ENCODE measurements at regions not wholly inside any gene's neighbourhood (a gene's known extent, or its start where the extent isn't known, plus 50 kb on each side); places are given as distances from the start of the nearest gene placed in this dataset.
"Not testable (repeated sequence)": the region's sequence is repeated elsewhere in the genome, so short reads cannot be mapped to it uniquely, and the experiment has no call there.

DNA sequence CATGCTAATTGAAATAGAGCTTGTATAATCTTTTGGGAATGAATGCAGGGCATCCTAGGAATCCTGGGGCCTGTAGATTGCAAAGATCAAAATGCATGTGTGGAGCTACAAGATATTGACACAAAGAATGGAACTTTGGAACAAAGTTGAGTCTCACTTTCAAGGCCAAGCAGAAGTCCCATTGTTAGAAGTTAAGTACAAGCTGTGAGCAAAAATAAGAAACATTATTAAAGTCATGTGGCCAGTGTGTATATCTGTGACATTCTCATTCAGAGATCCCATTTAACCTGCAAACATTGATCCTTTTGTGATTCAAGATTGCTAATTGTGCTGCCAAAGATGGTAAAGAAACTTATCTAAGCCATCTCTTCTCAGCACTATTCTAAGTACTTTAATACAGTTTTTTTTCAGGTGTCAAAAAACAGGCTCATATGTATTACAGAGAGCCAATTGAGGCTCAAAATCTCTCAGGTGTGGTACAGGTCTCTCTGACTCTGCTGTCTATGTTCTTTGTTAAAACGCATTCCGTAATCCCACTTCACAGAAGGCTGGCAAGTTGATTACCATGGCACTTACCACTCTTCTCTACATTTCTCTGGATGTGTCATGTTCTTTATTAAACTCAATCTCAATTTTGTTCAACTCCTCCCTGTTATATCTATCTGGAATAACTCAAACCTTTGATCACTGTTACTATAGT lies 704.4 kb upstream of the NEGR1 start:
- H3K4me1 Mint-ChIP-seq: no peaks in the 10 kb centered on the region
- no peak overlapping the region for H3K4me3 Mint-ChIP-seq

DNA sequence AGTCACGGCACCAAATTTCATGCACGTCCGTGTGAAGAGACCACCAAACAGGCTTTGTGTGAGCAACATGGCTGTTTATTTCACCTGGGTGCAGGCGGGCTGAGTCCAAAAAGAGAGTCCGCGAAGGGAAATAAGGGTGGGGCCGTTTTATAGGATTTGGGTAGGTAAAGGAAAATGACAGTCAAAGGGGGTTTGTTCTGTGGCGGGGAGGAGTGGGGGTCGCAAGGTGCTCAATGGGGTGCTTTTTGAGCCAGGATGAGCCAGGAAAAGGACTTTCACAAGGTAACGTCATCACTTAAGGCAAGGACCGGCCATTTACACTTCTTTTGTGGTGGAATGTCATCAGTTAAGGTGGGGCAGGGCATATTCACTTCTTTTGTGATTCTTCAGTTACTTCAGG lies 702.7 kb upstream of the NEGR1 start:
- not testable (repeated sequence) for H3K9me3 ChIP-seq (ENCODE audit: control insufficient read depth, low read length, poor library complexity, severe bottlenecking); H3K27me3 Mint-ChIP-seq; H3K36me3 Mint-ChIP-seq (ENCODE audit: low read depth); H3K4me1 Mint-ChIP-seq; ATAC-seq; H3K4me3 Mint-ChIP-seq; DNase-seq; H3K27ac Mint-ChIP-seq

More for the DNA sequence above, 704.4 kb upstream of the NEGR1 start:
- Mint-ChIP-seq H3K27me3 (no peaks in the 10 kb centered on the region), H3K36me3 (ENCODE audit: low read depth) (no peaks in the 10 kb centered on the region), H3K27ac (no peak overlapping the region)
- ATAC-seq (no peak), DNase-seq (no peak)
- no peaks in the 10 kb centered on the region for H3K9me3 ChIP-seq (ENCODE audit: control insufficient read depth, low read length, poor library complexity, severe bottlenecking)

GRCh38 chr1:72983011-72983410 lies 700.7 kb upstream of the NEGR1 start:
- ATAC-seq; H3K27ac Mint-ChIP-seq; H3K4me3 Mint-ChIP-seq; H3K4me1 Mint-ChIP-seq; H3K27me3 Mint-ChIP-seq; DNase-seq; H3K9me3 ChIP-seq (ENCODE audit: control insufficient read depth, low read length, poor library complexity, severe bottlenecking); H3K36me3 Mint-ChIP-seq (ENCODE audit: low read depth): not testable (repeated sequence)

DNA sequence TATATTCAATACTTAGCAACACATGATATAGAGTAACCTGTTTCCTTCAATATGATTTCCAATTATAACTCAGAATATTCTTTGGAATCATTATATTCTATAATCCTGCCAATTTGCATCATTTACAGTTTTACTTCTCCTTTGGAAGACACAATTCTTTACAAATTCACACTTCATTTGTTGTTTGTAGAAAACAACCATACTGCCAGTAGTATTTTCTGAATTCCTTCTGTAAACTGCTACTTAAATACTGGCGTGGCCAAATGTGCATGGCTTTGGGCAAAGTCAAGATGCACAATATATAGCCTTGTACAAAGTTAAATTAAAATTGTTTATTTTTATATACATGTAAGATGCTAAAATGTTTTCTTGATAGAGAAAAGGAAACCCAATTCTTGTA lies 687.1 kb upstream of the NEGR1 start:
- H3K9me3 ChIP-seq (ENCODE audit: control insufficient read depth, low read length, poor library complexity, severe bottlenecking): no peaks in the 10 kb centered on the region
- DNase-seq: no peak
- no peaks in the 10 kb centered on the region for H3K4me1 Mint-ChIP-seq
- H3K27ac Mint-ChIP-seq: no peak overlapping the region
- H3K27me3 Mint-ChIP-seq: no peaks in the 10 kb centered on the region
- no peaks in the 10 kb centered on the region for H3K36me3 Mint-ChIP-seq (ENCODE audit: low read depth)
- ATAC-seq: no peak
- no peak overlapping the region for H3K4me3 Mint-ChIP-seq

DNA sequence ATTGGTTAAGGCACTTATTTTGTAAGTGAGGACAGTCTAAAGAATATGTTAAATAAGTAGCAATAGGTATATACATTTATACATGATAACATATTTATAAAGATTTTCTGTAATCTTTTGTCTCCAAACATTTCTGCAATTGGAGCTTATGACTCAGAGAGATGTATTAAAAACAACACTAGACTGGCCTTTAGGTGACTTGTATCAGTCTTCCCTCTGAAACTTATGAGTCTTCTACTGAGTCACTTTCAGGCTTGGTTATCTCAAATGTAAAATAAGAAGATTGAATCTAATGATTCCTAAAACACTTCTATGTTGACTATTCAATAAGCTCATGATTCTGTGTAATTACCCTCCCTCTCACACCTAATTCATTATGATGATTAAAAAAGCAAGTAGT lies 672.6 kb upstream of the NEGR1 start:
- ATAC-seq (no peak), DNase-seq (no peak)
- no peak overlapping the region for H3K4me3 Mint-ChIP-seq
- no peak overlapping the region for H3K27ac Mint-ChIP-seq
- H3K36me3 Mint-ChIP-seq (ENCODE audit: low read depth): no peaks in the 10 kb centered on the region
- no peaks in the 10 kb centered on the region for H3K4me1 Mint-ChIP-seq
- no peaks in the 10 kb centered on the region for H3K27me3 Mint-ChIP-seq
- H3K9me3 ChIP-seq (ENCODE audit: control insufficient read depth, low read length, poor library complexity, severe bottlenecking): no peaks in the 10 kb centered on the region

- not testable (repeated sequence) for H3K4me1 Mint-ChIP-seq; H3K36me3 Mint-ChIP-seq (ENCODE audit: low read depth); ATAC-seq; H3K27ac Mint-ChIP-seq; H3K27me3 Mint-ChIP-seq; H3K9me3 ChIP-seq (ENCODE audit: control insufficient read depth, low read length, poor library complexity, severe bottlenecking); H3K4me3 Mint-ChIP-seq; DNase-seq
Observed at GRCh38 chr1:72950900-72951299, 668.6 kb upstream of the NEGR1 start.

GRCh38 chr1:72946903-72947499 lies 664.7 kb upstream of the NEGR1 start:
- no peak for ATAC-seq
- DNase-seq: no peak
- Mint-ChIP-seq H3K4me3 (no peak overlapping the region), H3K27me3 (no peaks in the 10 kb centered on the region), H3K27ac (no peak overlapping the region), H3K4me1 (no peaks in the 10 kb centered on the region), H3K36me3 (ENCODE audit: low read depth) (no peaks in the 10 kb centered on the region)
- no peaks in the 10 kb centered on the region for H3K9me3 ChIP-seq (ENCODE audit: control insufficient read depth, low read length, poor library complexity, severe bottlenecking)

GRCh38 chr1:72942008-72942407 lies 659.7 kb upstream of the NEGR1 start:
- Mint-ChIP-seq H3K27ac (no peak overlapping the region), H3K4me1 (no peaks in the 10 kb centered on the region), H3K27me3 (no peaks in the 10 kb centered on the region), H3K36me3 (ENCODE audit: low read depth) (no peaks in the 10 kb centered on the region), H3K4me3 (no peak overlapping the region)
- peaks cover 3% of the 10 kb centered on the region for H3K9me3 ChIP-seq (ENCODE audit: control insufficient read depth, low read length, poor library complexity, severe bottlenecking)
- DNase-seq (no peak), ATAC-seq (no peak)

- peaks cover 3% of the 10 kb centered on the region for H3K9me3 ChIP-seq (ENCODE audit: control insufficient read depth, low read length, poor library complexity, severe bottlenecking)
- ATAC-seq (no peak), DNase-seq (no peak)
- no peaks in the 10 kb centered on the region for H3K4me1 Mint-ChIP-seq
- no peaks in the 10 kb centered on the region for H3K36me3 Mint-ChIP-seq (ENCODE audit: low read depth)
- no peak overlapping the region for H3K4me3 Mint-ChIP-seq
- no peaks in the 10 kb centered on the region for H3K27me3 Mint-ChIP-seq
- H3K27ac Mint-ChIP-seq: no peak overlapping the region
Observed at GRCh38 chr1:72938408-72938807, 656.1 kb upstream of the NEGR1 start.

- DNase-seq (no peak), ATAC-seq (no peak)
- Mint-ChIP-seq H3K36me3 (ENCODE audit: low read depth) (no peaks in the 10 kb centered on the region), H3K4me1 (no peaks in the 10 kb centered on the region), H3K27ac (no peak overlapping the region), H3K27me3 (no peaks in the 10 kb centered on the region), H3K4me3 (no peak overlapping the region)
- peaks cover 3% of the 10 kb centered on the region for H3K9me3 ChIP-seq (ENCODE audit: control insufficient read depth, low read length, poor library complexity, severe bottlenecking)
Observed at GRCh38 chr1:72937905-72938304, 655.6 kb upstream of the NEGR1 start.

- Mint-ChIP-seq H3K4me3 (no peak overlapping the region), H3K27ac (no peak overlapping the region), H3K36me3 (ENCODE audit: low read depth) (no peaks in the 10 kb centered on the region), H3K27me3 (no peaks in the 10 kb centered on the region), H3K4me1 (no peaks in the 10 kb centered on the region)
- H3K9me3 ChIP-seq (ENCODE audit: control insufficient read depth, low read length, poor library complexity, severe bottlenecking): peaks cover 3% of the 10 kb centered on the region
- DNase-seq: no peak
- no peak for ATAC-seq
Observed at GRCh38 chr1:72936942-72937341, 654.6 kb upstream of the NEGR1 start.

DNA sequence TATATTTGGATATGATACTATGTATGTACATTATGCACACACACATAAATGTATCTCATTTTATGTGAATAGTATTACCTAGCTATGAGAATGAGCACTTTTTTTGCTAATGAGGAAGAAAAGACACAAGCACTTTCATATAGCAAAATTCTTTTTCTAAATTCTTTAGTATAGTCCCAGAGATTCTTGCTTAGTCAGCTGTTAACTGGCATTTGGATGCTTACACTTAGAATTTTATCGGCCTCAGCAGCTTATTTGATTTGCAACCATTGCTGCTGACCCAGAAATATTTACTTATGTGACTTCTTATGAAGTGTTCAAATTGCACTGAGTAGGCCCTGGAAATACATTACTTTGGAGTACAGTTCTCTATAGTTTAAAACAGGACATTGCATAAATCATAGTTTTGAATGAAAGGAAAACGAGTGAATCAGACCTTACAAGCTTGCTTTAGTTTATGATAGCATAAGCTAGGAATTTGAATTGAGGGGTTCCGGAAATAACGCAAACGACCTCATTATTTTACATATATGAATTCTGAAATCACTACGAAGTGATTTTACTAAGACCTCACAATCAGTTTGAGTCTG lies 653.9 kb upstream of the NEGR1 start:
- DNase-seq (no peak), ATAC-seq (no peak)
- H3K9me3 ChIP-seq (ENCODE audit: control insufficient read depth, low read length, poor library complexity, severe bottlenecking): peaks cover 3% of the 10 kb centered on the region
- Mint-ChIP-seq H3K4me1 (no peaks in the 10 kb centered on the region), H3K27me3 (no peaks in the 10 kb centered on the region), H3K36me3 (ENCODE audit: low read depth) (no peaks in the 10 kb centered on the region), H3K4me3 (no peak overlapping the region), H3K27ac (no peak overlapping the region)

DNA sequence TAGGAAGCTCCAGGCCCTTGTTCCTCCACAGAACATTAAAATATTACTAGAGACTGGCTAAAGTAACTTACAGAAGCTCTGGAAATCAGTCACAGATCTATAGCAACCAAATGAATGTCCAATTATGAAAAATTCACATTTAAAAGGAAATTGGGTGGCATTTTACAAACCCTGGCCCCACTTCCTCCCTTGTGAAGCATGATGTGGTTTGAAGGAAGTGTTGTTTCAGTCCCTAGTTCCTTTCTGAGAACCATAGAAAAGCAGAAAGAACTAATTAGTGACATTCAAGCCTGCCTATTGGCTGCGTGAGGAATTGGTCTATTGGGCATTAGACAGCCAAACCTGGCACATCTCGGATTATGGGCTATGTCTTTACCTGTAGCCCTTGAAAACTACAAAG lies 649.7 kb upstream of the NEGR1 start:
- no peak overlapping the region for H3K27ac Mint-ChIP-seq
- no peaks in the 10 kb centered on the region for H3K27me3 Mint-ChIP-seq
- H3K36me3 Mint-ChIP-seq (ENCODE audit: low read depth): no peaks in the 10 kb centered on the region
- no peak overlapping the region for H3K4me3 Mint-ChIP-seq
- no peak for ATAC-seq
- no peak for DNase-seq
- H3K4me1 Mint-ChIP-seq: no peaks in the 10 kb centered on the region
- H3K9me3 ChIP-seq (ENCODE audit: control insufficient read depth, low read length, poor library complexity, severe bottlenecking): no peaks in the 10 kb centered on the region

GRCh38 chr1:72930528-72930927 lies 648.2 kb upstream of the NEGR1 start:
- no peaks in the 10 kb centered on the region for H3K27me3 Mint-ChIP-seq
- H3K4me3 Mint-ChIP-seq: no peak overlapping the region
- H3K36me3 Mint-ChIP-seq (ENCODE audit: low read depth): no peaks in the 10 kb centered on the region
- DNase-seq: no peak
- no peak for ATAC-seq
- no peaks in the 10 kb centered on the region for H3K4me1 Mint-ChIP-seq
- no peaks in the 10 kb centered on the region for H3K9me3 ChIP-seq (ENCODE audit: control insufficient read depth, low read length, poor library complexity, severe bottlenecking)
- no peak overlapping the region for H3K27ac Mint-ChIP-seq

All from T-helper 17 cell (primary cell).